H9 (cell line): ENCODE measurements at regions not wholly inside any gene's neighbourhood (a gene's known extent, or its start where the extent isn't known, plus 50 kb on each side); places are given as distances from the start of the nearest gene placed in this dataset.

ENCODE experiments used
- DNase-seq: peaks from one replicate; pipeline ENCODE4 v3.0.0-alpha.2; 2017
- H2AFZ ChIP-seq: one replicate; pipeline ENCODE4 v1.6.1; 2013; ENCODE audit warnings: mild to moderate bottlenecking, low read length, control low read depth, moderate library complexity
- H2AK5ac ChIP-seq: 2 replicates; pipeline ENCODE4 v1.6.1; 2013; ENCODE audit warnings: low read length, control low read depth, mixed read lengths; ENCODE audit not compliant: insufficient read length
- H2BK120ac ChIP-seq: one replicate; pipeline ENCODE4 v1.6.1; 2013; ENCODE audit warnings: low read depth, mild to moderate bottlenecking, low read length, control low read depth, inconsistent platforms; ENCODE audit not compliant: poor library complexity, severe bottlenecking
- H2BK12ac ChIP-seq: 2 replicates; pipeline ENCODE4 v1.6.1; 2013; ENCODE audit warnings: low read length, control low read depth, mixed read lengths, low read depth; ENCODE audit not compliant: insufficient read length
- H2BK15ac ChIP-seq: 2 replicates; pipeline ENCODE4 v1.6.1; 2013; ENCODE audit warnings: low read depth, low read length, control low read depth
- H2BK20ac ChIP-seq: one replicate; pipeline ENCODE4 v1.6.1; 2013; ENCODE audit warnings: low read depth, mild to moderate bottlenecking, low read length, control low read depth, inconsistent platforms; ENCODE audit not compliant: poor library complexity, severe bottlenecking
- H2BK5ac ChIP-seq: 2 replicates; pipeline ENCODE4 v1.6.1; 2013; ENCODE audit warnings: low read length, control low read depth, mixed read lengths; ENCODE audit not compliant: insufficient read length
- H3K14ac ChIP-seq: 2 replicates; pipeline ENCODE4 v1.6.1; 2013; ENCODE audit warnings: low read length, control low read depth; ENCODE audit not compliant: insufficient read depth
- H3K18ac ChIP-seq: 2 replicates; pipeline ENCODE4 v1.6.1; 2013; ENCODE audit warnings: low read depth, mild to moderate bottlenecking, mixed read lengths, low read length, control low read depth; ENCODE audit not compliant: insufficient read length
- H3K23ac ChIP-seq: 2 replicates; pipeline ENCODE4 v1.6.1; 2013; ENCODE audit warnings: low read length, control low read depth, mixed read lengths, low read depth; ENCODE audit not compliant: insufficient read length
- H3K23me2 ChIP-seq: 2 replicates; pipeline ENCODE4 v1.6.1; 2013; ENCODE audit warnings: low read depth, mild to moderate bottlenecking, mixed read lengths, low read length, control low read depth; ENCODE audit not compliant: insufficient read length, poor library complexity, severe bottlenecking
- H3K27ac ChIP-seq: 2 replicates; pipeline ENCODE4 v1.5.1; 2013; ENCODE audit warnings: low read length, control low read depth, mixed read lengths, low read depth; ENCODE audit not compliant: insufficient read length
- H3K27me3 ChIP-seq: 2 replicates; pipeline ENCODE4 v1.6.1; 2013; ENCODE audit warnings: low read length, control low read depth, inconsistent platforms; ENCODE audit not compliant: insufficient read depth
- H3K4ac ChIP-seq: 2 replicates; pipeline ENCODE4 v1.6.1; 2013; ENCODE audit warnings: low read depth, mild to moderate bottlenecking, control low read depth, inconsistent platforms, low read length, moderate library complexity
- H3K4me1 ChIP-seq: 2 replicates; pipeline ENCODE4 v1.6.1; 2013; ENCODE audit warnings: low read length, control low read depth, inconsistent platforms; ENCODE audit not compliant: insufficient read depth
- H3K4me2 ChIP-seq: 2 replicates; pipeline ENCODE4 v1.6.1; 2013; ENCODE audit warnings: low read length, control low read depth, mixed read lengths; ENCODE audit not compliant: insufficient read length, insufficient read depth
- H3K56ac ChIP-seq: 2 replicates; pipeline ENCODE4 v1.6.1; 2013; ENCODE audit warnings: low read depth, mild to moderate bottlenecking, mixed read lengths, low read length, control low read depth; ENCODE audit not compliant: insufficient read length
- H3K79me1 ChIP-seq: 2 replicates; pipeline ENCODE4 v1.6.1; 2013; ENCODE audit warnings: low read depth, mild to moderate bottlenecking, moderate library complexity, low read length, control low read depth, inconsistent platforms; ENCODE audit not compliant: insufficient read depth, poor library complexity, severe bottlenecking
- H3K79me2 ChIP-seq: 2 replicates; pipeline ENCODE4 v1.6.1; 2013; ENCODE audit warnings: low read length, control low read depth, inconsistent platforms; ENCODE audit not compliant: insufficient read depth
- H3K9ac ChIP-seq: 2 replicates; pipeline ENCODE4 v1.6.1; 2013; ENCODE audit warnings: low read length, control low read depth, mixed read lengths; ENCODE audit not compliant: insufficient read length; ENCODE audit errors: extremely low read depth
- H3K9me3 ChIP-seq: one replicate; pipeline ENCODE4 v1.6.1; 2013; ENCODE audit warnings: low read depth, low read length, inconsistent platforms; ENCODE audit not compliant: control insufficient read depth
- H3T11ph ChIP-seq: one replicate; pipeline ENCODE4 v1.6.1; 2013; ENCODE audit warnings: mild to moderate bottlenecking, low read length, control low read depth, inconsistent platforms
- H4K20me1 ChIP-seq: one replicate; pipeline ENCODE4 v1.6.1; 2013; ENCODE audit not compliant: control insufficient read depth, insufficient read length, insufficient read depth
- H4K5ac ChIP-seq: 2 replicates; pipeline ENCODE4 v1.6.1; 2013; ENCODE audit warnings: low read depth, mild to moderate bottlenecking, mixed read lengths, low read length, control low read depth; ENCODE audit not compliant: insufficient read length
- H4K8ac ChIP-seq: replicated peaks from 2 replicates; pipeline ENCODE4 v1.6.1; 2013; ENCODE audit warnings: low read length, control low read depth, mixed read lengths, low read depth; ENCODE audit not compliant: insufficient read length
- H4K91ac ChIP-seq: 2 replicates; pipeline ENCODE4 v1.6.1; 2013; ENCODE audit warnings: low read depth, mild to moderate bottlenecking, moderate library complexity, mixed read lengths, low read length, control low read depth; ENCODE audit not compliant: insufficient read length
- H3K27ac Mint-ChIP-seq, 3 experiments: 2 replicates in 2 of 3; 3 replicates in 1 of 3; pipeline ENCODE4 v1.8.0; 2020 to 2021; ENCODE audit warnings: mixed read lengths in 3 of 3, mild to moderate bottlenecking in 1 of 3, moderate library complexity in 1 of 3
- H3K27me3 Mint-ChIP-seq: 2 replicates; pipeline ENCODE4 v1.8.0; 2021; ENCODE audit warnings: low read depth, mild to moderate bottlenecking, moderate library complexity, mixed read lengths
- H3K36me3 Mint-ChIP-seq, 3 experiments: 2 replicates in 2 of 3; 3 replicates in 1 of 3; pipeline ENCODE4 v1.8.0; 2020 to 2021; ENCODE audit warnings: low read depth in 3 of 3, mixed read lengths in 3 of 3; ENCODE audit not compliant: insufficient read depth in 1 of 3
- H3K4me1 Mint-ChIP-seq, 2 experiments: 2 replicates each; pipeline ENCODE4 v1.8.0; 2020; ENCODE audit warnings: mixed read lengths in 2 of 2
- H3K4me3 Mint-ChIP-seq, 2 experiments: 2 replicates in 1 of 2; 3 replicates in 1 of 2; pipeline ENCODE4 v1.8.0; 2020 to 2021; ENCODE audit warnings: mild to moderate bottlenecking in 2 of 2, mixed read lengths in 2 of 2, moderate library complexity in 1 of 2
- H3K9me3 Mint-ChIP-seq, 2 experiments: 2 replicates in 1 of 2; 3 replicates in 1 of 2; pipeline ENCODE4 v1.8.0; 2020; ENCODE audit warnings: mild to moderate bottlenecking in 2 of 2, mixed read lengths in 2 of 2, moderate library complexity in 1 of 2
- TF ChIP-seq, protein P1 (sequence below): fragments of 200-600 bp; sonication (generic); conservative IDR thresholded peaks from 3 replicates; pipeline ENCODE4 v1.8.0; 2021; ENCODE audit warnings: antibody characterized with exemption, mild to moderate bottlenecking

DNA sequence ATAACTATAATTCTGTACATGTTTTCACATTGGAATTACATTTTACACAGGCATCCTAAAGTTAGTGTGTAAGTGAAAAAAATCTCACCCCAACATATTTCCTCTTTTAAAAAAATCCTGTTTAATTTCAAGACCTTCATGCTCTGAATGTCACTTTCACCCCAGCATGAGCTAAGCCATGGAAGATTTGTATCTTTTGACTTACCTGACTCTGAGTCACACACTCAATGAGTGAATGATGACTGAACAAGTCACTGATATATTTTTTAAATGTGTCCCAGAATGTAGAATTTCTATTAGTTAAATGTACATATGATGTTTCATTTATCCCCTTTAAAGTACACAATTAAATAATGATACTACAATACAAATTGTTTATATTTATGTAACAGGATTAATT, 199.9 kb upstream of the RBMS3 start:
- TF ChIP-seq, protein P1, sequence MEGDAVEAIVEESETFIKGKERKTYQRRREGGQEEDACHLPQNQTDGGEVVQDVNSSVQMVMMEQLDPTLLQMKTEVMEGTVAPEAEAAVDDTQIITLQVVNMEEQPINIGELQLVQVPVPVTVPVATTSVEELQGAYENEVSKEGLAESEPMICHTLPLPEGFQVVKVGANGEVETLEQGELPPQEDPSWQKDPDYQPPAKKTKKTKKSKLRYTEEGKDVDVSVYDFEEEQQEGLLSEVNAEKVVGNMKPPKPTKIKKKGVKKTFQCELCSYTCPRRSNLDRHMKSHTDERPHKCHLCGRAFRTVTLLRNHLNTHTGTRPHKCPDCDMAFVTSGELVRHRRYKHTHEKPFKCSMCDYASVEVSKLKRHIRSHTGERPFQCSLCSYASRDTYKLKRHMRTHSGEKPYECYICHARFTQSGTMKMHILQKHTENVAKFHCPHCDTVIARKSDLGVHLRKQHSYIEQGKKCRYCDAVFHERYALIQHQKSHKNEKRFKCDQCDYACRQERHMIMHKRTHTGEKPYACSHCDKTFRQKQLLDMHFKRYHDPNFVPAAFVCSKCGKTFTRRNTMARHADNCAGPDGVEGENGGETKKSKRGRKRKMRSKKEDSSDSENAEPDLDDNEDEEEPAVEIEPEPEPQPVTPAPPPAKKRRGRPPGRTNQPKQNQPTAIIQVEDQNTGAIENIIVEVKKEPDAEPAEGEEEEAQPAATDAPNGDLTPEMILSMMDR = no peak
- Histone ChIP-seq H3K18ac (no peak overlapping the region), H2AK5ac (no peak overlapping the region), H3K23me2 (no peaks in the 10 kb centered on the region), H4K8ac (no peak overlapping the region), H2BK5ac (no peak overlapping the region), H3K79me1 (no peaks in the 10 kb centered on the region), H2BK120ac (no peak overlapping the region), H4K91ac (no peak overlapping the region), H3K56ac (no peak overlapping the region), H3K9ac (no peak overlapping the region), H3K27me3 (no peaks in the 10 kb centered on the region), H3K23ac (no peak overlapping the region), H3K9me3 (no peaks in the 10 kb centered on the region), H2BK20ac (no peak overlapping the region), H3K4ac (no peak overlapping the region), H3T11ph (no peak overlapping the region), H3K4me1 (no peaks in the 10 kb centered on the region), H4K5ac (no peak overlapping the region), H3K4me2 (no peak overlapping the region), H2BK15ac (no peak overlapping the region), H3K79me2 (no peaks in the 10 kb centered on the region), H2BK12ac (no peak overlapping the region), H3K27ac (no peak overlapping the region), H4K20me1 (no peaks in the 10 kb centered on the region), H3K14ac (no peak overlapping the region), H2AFZ (no peak overlapping the region)
- Mint-ChIP-seq H3K36me3 (0 out of 7 replicates have a peak, but pooled peaks cover 0 to 3% (median 0%) of the 10 kb centered on the region in 3 experiments), H3K4me1 (no peaks in the 10 kb centered on the region), H3K4me3 (no peak overlapping the region), H3K27ac (no peak overlapping the region), H3K27me3 (no peaks in the 10 kb centered on the region), H3K9me3 (peaks cover 6 to 12% of the 10 kb centered on the region in 2 experiments)
- no peak for DNase-seq
